K562 (cell line): ENCODE measurements at regions not wholly inside any gene's neighbourhood (a gene's known extent, or its start where the extent isn't known, plus 50 kb on each side); places are given as distances from the start of the nearest gene placed in this dataset.

Source experiments
- ADNP ChIP-seq: fragments of 200-800 bp; sonication (Bioruptor generic); IDR thresholded peaks from 2 replicates; pipeline ENCODE4 v1.6.1; 2016; ENCODE audit warnings: missing genetic modification characterization, missing compliant biosample characterization
- CBX3 ChIP-seq, 2 experiments: IDR thresholded peaks; 1 replicate in 1 of 2; 2 replicates in 1 of 2; pipeline ENCODE4 v1.6.1; 2012; ENCODE audit warnings: inconsistent platforms in 2 of 2, low read length in 2 of 2, borderline replicate concordance in 1 of 2, control low read depth in 1 of 2
- FOXK1 ChIP-seq: sonication (generic); formaldehyde crosslinking; IDR thresholded peaks from 2 replicates; pipeline ENCODE4 v1.8.0; 2022; ENCODE audit warnings: missing genetic modification reagents, mild to moderate bottlenecking, borderline replicate concordance
- FOXM1 ChIP-seq, 2 experiments: fragments of 450-650 bp in 1 of 2; sonication (generic) in 1 of 2; formaldehyde crosslinking in 1 of 2; IDR thresholded peaks; 2 replicates each; pipeline versions ENCODE4 v1.6.1 to v1.9.0; 2017 to 2022; ENCODE audit warnings: low read depth in 2 of 2, mild to moderate bottlenecking in 2 of 2, missing genetic modification reagents in 1 of 2, moderate library complexity in 1 of 2
- MAFK ChIP-seq: IDR thresholded peaks from 2 replicates; pipeline ENCODE4 v1.6.1; 2011; ENCODE audit warnings: low read length, improper control_type of control experiment
- MED1 ChIP-seq: sonication (generic); formaldehyde crosslinking; IDR thresholded peaks from 2 replicates; pipeline ENCODE4 v1.8.1; 2023; ENCODE audit warnings: missing genetic modification reagents, borderline replicate concordance
- MXI1 ChIP-seq: IDR thresholded peaks from 2 replicates; pipeline ENCODE4 v1.6.1; 2011; ENCODE audit warnings: low read depth, mild to moderate bottlenecking, improper control_type of control experiment, low read length
- POLR2AphosphoS5 ChIP-seq: IDR thresholded peaks from 2 replicates; pipeline ENCODE4 v1.6.1; 2011; ENCODE audit warnings: mild to moderate bottlenecking, low read depth, low read length, moderate library complexity; ENCODE audit not compliant: control insufficient read depth, insufficient read depth
- RNF2 ChIP-seq: sonication (generic); IDR thresholded peaks from 2 replicates; pipeline ENCODE4 v1.6.1; 2016
- ZFP36 ChIP-seq: fragments of 150-350 bp; IDR thresholded peaks from 2 replicates; pipeline ENCODE4 v1.6.1; 2018; ENCODE audit warnings: low read length, low read depth; ENCODE audit not compliant: partially characterized antibody
- TF ChIP-seq, protein P1 (sequence below), 3 experiments: IDR thresholded peaks in 2 of 3; conservative IDR thresholded peaks in 1 of 3; 2 replicates each; pipeline ENCODE4 v1.5.1; 2011 to 2012; ENCODE audit warnings: low read length in 3 of 3, mild to moderate bottlenecking in 3 of 3, control low read depth in 2 of 3, improper control_type of control experiment in 1 of 3, inconsistent platforms in 1 of 3, low read depth in 1 of 3, mixed read lengths in 1 of 3, moderate library complexity in 1 of 3; ENCODE audit not compliant: insufficient read depth in 2 of 3
- TF ChIP-seq, protein P2 (sequence below): sonication (generic); formaldehyde crosslinking; IDR thresholded peaks from 2 replicates; pipeline ENCODE4 v1.8.1; 2022; ENCODE audit warnings: missing genetic modification reagents

DNA sequence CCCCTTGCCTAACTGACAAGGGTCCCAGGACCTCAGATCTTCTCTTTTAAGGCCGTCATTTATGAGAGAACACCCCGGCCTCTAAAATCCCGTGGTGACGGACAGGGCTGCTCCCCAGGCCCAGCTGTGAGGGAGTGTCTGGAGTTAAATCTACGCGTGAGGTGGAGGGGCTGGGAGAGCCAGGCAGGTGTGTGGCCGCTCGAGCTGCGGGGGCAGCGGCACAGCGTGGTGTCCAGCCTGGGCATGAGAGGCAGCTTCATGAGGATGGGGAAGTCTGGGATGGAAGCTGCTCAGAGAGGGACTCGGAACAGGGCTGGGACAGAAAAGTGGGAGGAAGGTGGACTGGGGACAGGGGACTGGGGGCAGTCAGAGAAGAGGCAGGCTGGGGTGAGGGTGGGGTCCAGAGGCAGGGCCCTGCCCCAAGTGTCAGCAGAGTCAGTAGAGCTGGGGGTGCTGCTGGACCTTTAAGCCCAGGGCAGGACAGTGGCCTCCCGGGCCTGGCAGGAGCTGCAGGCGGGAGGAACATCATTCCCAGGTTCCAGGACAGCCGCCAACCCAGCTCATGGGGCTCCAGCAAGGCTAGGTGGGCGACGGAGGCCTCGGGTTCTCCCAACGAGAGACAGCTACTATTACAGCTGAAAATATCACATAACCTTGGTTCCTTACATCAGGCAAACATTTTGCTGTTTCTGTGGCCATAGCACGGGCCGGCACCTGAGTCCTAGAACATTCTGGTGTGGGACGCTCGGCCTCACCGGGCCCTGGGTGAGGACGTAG lies 55.2 kb downstream of the JAKMIP3 start:
- no peak for TF ChIP-seq ADNP (tag)
- TF ChIP-seq, protein P1, sequence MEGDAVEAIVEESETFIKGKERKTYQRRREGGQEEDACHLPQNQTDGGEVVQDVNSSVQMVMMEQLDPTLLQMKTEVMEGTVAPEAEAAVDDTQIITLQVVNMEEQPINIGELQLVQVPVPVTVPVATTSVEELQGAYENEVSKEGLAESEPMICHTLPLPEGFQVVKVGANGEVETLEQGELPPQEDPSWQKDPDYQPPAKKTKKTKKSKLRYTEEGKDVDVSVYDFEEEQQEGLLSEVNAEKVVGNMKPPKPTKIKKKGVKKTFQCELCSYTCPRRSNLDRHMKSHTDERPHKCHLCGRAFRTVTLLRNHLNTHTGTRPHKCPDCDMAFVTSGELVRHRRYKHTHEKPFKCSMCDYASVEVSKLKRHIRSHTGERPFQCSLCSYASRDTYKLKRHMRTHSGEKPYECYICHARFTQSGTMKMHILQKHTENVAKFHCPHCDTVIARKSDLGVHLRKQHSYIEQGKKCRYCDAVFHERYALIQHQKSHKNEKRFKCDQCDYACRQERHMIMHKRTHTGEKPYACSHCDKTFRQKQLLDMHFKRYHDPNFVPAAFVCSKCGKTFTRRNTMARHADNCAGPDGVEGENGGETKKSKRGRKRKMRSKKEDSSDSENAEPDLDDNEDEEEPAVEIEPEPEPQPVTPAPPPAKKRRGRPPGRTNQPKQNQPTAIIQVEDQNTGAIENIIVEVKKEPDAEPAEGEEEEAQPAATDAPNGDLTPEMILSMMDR (IDR thresholded peaks at IDR 0.05 in 2 of 3, conservative IDR thresholded peaks at IDR 0.05 in 1 of 3; ENCODE audit: insufficient read depth in 2 of 3, low read depth in 1 of 3, low read length in 3 of 3): no peak
- TF ChIP-seq POLR2AphosphoS5: no peak
- TF ChIP-seq MXI1: no peak
- TF ChIP-seq, protein P2, sequence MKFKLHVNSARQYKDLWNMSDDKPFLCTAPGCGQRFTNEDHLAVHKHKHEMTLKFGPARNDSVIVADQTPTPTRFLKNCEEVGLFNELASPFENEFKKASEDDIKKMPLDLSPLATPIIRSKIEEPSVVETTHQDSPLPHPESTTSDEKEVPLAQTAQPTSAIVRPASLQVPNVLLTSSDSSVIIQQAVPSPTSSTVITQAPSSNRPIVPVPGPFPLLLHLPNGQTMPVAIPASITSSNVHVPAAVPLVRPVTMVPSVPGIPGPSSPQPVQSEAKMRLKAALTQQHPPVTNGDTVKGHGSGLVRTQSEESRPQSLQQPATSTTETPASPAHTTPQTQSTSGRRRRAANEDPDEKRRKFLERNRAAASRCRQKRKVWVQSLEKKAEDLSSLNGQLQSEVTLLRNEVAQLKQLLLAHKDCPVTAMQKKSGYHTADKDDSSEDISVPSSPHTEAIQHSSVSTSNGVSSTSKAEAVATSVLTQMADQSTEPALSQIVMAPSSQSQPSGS: no peak
- no peak for TF ChIP-seq MAFK
- TF ChIP-seq FOXK1 (CRISPR knock-in tag): no peak
- no peak for TF ChIP-seq CBX3 (IDR thresholded peaks at IDR 0.05; ENCODE audit: borderline replicate concordance in 1 of 2, low read length in 2 of 2)
- TF ChIP-seq ZFP36: no peak
- TF ChIP-seq MED1 (CRISPR knock-in tag): no peak
- no peak for TF ChIP-seq RNF2
- no peak for TF ChIP-seq FOXM1 (IDR thresholded peaks at IDR 0.05; ENCODE audit: low read depth)
- no peak for TF ChIP-seq FOXM1 (CRISPR knock-in tag; IDR thresholded peaks at IDR 0.05; ENCODE audit: low read depth)
